H4 (cell line): ENCODE measurements at regions not wholly inside any gene's neighbourhood (a gene's known extent, or its start where the extent isn't known, plus 50 kb on each side); places are given as distances from the start of the nearest gene placed in this dataset.
A peak's percentile ranks its signal among the peaks of the same experiment; 100 is the strongest.
"Not testable (repeated sequence)": the region's sequence is repeated elsewhere in the genome, so short reads cannot be mapped to it uniquely, and the experiment has no call there.

Experiments
- DNase-seq: peaks from one replicate; pipeline ENCODE4 v3.0.0-alpha.2; 2015; ENCODE audit warnings: low spot score

GRCh38 chr10:60517805-60518204 is 128.1 kb upstream of the ANK3 start:
- DNase-seq: peak; percentile 11

- no peak for DNase-seq
Observed at GRCh38 chr10:60513281-60513680, 123.6 kb upstream of the ANK3 start.

GRCh38 chr10:60511477-60512229 is 122.0 kb upstream of the ANK3 start:
- DNase-seq: no peak

GRCh38 chr10:60508831-60509230 is 119.2 kb upstream of the ANK3 start:
- no peak for DNase-seq

- no peak for DNase-seq
Observed at GRCh38 chr10:60508037-60508436, 118.4 kb upstream of the ANK3 start.

- no peak for DNase-seq
Observed at GRCh38 chr10:60502621-60503020, 112.9 kb upstream of the ANK3 start.

GRCh38 chr10:60498985-60499384 is 109.3 kb upstream of the ANK3 start:
- DNase-seq: no peak

GRCh38 chr10:60497364-60497763 is 107.7 kb upstream of the ANK3 start:
- no peak for DNase-seq

GRCh38 chr10:60496181-60496580 is 106.5 kb upstream of the ANK3 start:
- DNase-seq: no peak

GRCh38 chr10:60495338-60496055 is 105.8 kb upstream of the ANK3 start:
- no peak for DNase-seq

- no peak for DNase-seq
Observed at GRCh38 chr10:60494774-60495173, 105.1 kb upstream of the ANK3 start.

- no peak for DNase-seq
Observed at GRCh38 chr10:60491162-60491561, 101.5 kb upstream of the ANK3 start.

GRCh38 chr10:60490013-60490412 is 100.3 kb upstream of the ANK3 start:
- no peak for DNase-seq

GRCh38 chr10:60488111-60488669 is 98.5 kb upstream of the ANK3 start:
- DNase-seq: no peak

GRCh38 chr10:60487543-60487942 is 97.9 kb upstream of the ANK3 start:
- no peak for DNase-seq

- DNase-seq: no peak
Observed at GRCh38 chr10:60485025-60485424, 95.3 kb upstream of the ANK3 start.

- peak; percentile 88 for DNase-seq
Observed at GRCh38 chr10:60480865-60481563, 91.3 kb upstream of the ANK3 start.

GRCh38 chr10:60479305-60480020 is 89.8 kb upstream of the ANK3 start:
- DNase-seq: peak; percentile 11

GRCh38 chr10:60476451-60476850 is 86.8 kb upstream of the ANK3 start:
- no peak for DNase-seq

GRCh38 chr10:60473557-60473956 is 83.9 kb upstream of the ANK3 start:
- DNase-seq: peak; percentile 62

GRCh38 chr10:60470091-60470490 is 80.4 kb upstream of the ANK3 start:
- DNase-seq: no peak

- not testable (repeated sequence) for DNase-seq
Observed at GRCh38 chr10:60469147-60469546, 79.5 kb upstream of the ANK3 start.
